ENCODE measurements at regions not wholly inside any gene's neighbourhood (a gene's known extent, or its start where the extent isn't known, plus 50 kb on each side); places are given as distances from the start of the nearest gene placed in this dataset.
"Not testable (repeated sequence)": the region's sequence is repeated elsewhere in the genome, so short reads cannot be mapped to it uniquely, and the experiment has no call there.

DNA sequence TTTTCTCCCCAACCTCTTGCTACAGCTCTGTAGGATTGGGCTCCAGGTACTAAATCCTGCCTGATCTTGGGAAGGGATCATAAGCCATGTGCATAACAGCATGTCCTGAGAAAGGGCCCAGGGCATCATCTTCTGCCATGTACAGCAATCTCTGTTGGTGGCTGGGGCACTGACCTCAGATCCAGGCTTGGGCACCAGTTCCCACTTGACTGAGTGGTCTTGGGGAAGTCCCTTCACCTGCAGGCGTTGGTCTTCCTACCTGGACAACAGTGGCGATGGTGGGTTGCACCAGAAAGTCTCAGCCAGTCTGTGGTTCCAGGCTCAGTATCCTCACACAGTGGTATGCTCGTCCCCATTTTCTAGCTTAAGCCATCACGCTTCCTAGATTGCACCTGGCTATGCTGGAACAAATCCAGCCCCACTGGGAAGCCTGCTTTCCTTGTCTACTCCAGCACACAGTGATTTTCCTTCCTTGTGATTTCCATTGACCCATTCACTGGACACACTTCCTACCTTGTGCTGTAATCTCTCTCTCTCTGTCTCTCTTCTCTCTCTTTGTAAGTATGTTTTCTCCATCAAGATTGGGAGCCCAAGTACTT is 121.7 kb upstream of the PITX1 start:
- no peak overlapping the region for H3K27ac ChIP-seq (ENCODE audit: low read depth in 1 of 3, low read length in 2 of 3)
- H3K27me3 ChIP-seq (ENCODE audit: control insufficient read depth in 3 of 3, insufficient read depth in 3 of 3, low read length in 3 of 3) = no peaks in the 10 kb centered on the region
- H3K4me3 ChIP-seq (ENCODE audit: low read depth in 1 of 3, low read length in 3 of 3) = no peak overlapping the region
- 44 to 73% (median 67%) methylated on average over 4 of the region's 4 CpGs for WGBS, 3 donors
- H3K4me1 ChIP-seq (ENCODE audit: control insufficient read depth in 3 of 3, insufficient read depth in 2 of 3, low read depth in 1 of 3, low read length in 2 of 3) = no peaks in the 10 kb centered on the region
- no peak for FAIRE-seq
- no peaks in the 10 kb centered on the region for H3K36me3 ChIP-seq (ENCODE audit: control insufficient read depth in 3 of 3, insufficient read depth in 2 of 3, low read depth in 1 of 3, low read length in 3 of 3)
- peaks cover 0 to 17% of the 10 kb centered on the region in 2 donors for H3K9me3 ChIP-seq (ENCODE audit: control insufficient read depth in 2 of 2, insufficient read depth in 1 of 2, low read depth in 1 of 2, low read length in 1 of 2)
- DNase-seq = no peak

DNA sequence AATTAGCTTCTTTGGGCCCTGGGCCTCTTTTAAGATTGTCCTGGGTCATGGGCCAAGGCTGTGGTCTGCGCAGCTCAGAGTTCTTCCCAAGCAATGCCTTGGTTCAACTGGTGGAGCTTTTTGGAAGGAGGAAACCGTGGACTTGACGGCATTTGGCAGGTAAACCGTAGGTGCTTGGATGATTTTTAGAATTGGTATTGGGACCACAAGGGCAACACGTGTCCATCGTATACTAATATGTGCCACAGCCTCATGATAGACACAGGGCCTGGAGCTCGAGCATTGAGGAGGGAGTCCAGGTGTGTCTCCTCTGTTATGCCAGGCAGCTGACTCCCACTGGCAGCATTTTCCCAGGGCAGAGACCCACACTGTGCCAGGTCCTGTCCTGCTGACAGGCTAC is 120.9 kb upstream of the PITX1 start:
- Histone ChIP-seq H3K9me3 (ENCODE audit: control insufficient read depth in 2 of 2, insufficient read depth in 1 of 2, low read depth in 1 of 2, low read length in 1 of 2) (peaks cover 0 to 17% of the 10 kb centered on the region in 2 donors), H3K36me3 (ENCODE audit: control insufficient read depth in 3 of 3, insufficient read depth in 2 of 3, low read depth in 1 of 3, low read length in 3 of 3) (no peaks in the 10 kb centered on the region), H3K4me1 (ENCODE audit: control insufficient read depth in 3 of 3, insufficient read depth in 2 of 3, low read depth in 1 of 3, low read length in 2 of 3) (no peaks in the 10 kb centered on the region), H3K4me3 (ENCODE audit: low read depth in 1 of 3, low read length in 3 of 3) (no peak overlapping the region), H3K27ac (ENCODE audit: low read depth in 1 of 3, low read length in 2 of 3) (no peak overlapping the region), H3K27me3 (ENCODE audit: control insufficient read depth in 3 of 3, insufficient read depth in 3 of 3, low read length in 3 of 3) (no peaks in the 10 kb centered on the region)
- FAIRE-seq = no peak
- WGBS, 3 donors = 91 to 93% (median 91%) methylated on average over 7 of the region's 7 CpGs
- DNase-seq = no peak

DNA sequence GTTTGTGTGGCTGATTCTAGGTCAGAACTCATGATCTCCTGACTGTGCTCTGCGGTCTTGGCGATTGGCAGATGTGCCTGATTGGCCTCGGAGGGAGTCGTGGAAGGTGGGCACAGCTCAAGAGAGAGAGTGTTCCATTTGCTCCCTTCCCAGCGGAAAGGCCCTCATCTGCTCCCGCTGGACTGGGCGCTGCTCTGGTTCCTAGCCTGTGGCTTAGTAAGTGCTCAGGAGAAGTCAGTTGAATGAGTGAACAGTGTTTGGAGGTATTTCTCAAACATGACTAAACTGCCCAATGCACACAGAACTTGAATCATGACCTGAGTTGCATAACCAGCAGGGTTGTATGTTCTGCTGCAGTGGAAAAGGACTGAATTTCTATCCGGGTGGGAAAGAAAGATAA is 120.2 kb upstream of the PITX1 start:
- no peak for FAIRE-seq
- H3K36me3 ChIP-seq (ENCODE audit: control insufficient read depth in 3 of 3, insufficient read depth in 2 of 3, low read depth in 1 of 3, low read length in 3 of 3) = no peaks in the 10 kb centered on the region
- 87 to 90% (median 89%) methylated on average over 8 of the region's 8 CpGs for WGBS, 3 donors
- no peaks in the 10 kb centered on the region for H3K4me1 ChIP-seq (ENCODE audit: control insufficient read depth in 3 of 3, insufficient read depth in 2 of 3, low read depth in 1 of 3, low read length in 2 of 3)
- H3K9me3 ChIP-seq (ENCODE audit: control insufficient read depth in 2 of 2, insufficient read depth in 1 of 2, low read depth in 1 of 2, low read length in 1 of 2) = peaks cover 0 to 17% of the 10 kb centered on the region in 2 donors
- H3K27me3 ChIP-seq (ENCODE audit: control insufficient read depth in 3 of 3, insufficient read depth in 3 of 3, low read length in 3 of 3) = no peaks in the 10 kb centered on the region
- no peak for DNase-seq
- H3K27ac ChIP-seq (ENCODE audit: low read depth in 1 of 3, low read length in 2 of 3) = no peak overlapping the region
- H3K4me3 ChIP-seq (ENCODE audit: low read depth in 1 of 3, low read length in 3 of 3) = no peak overlapping the region

DNA sequence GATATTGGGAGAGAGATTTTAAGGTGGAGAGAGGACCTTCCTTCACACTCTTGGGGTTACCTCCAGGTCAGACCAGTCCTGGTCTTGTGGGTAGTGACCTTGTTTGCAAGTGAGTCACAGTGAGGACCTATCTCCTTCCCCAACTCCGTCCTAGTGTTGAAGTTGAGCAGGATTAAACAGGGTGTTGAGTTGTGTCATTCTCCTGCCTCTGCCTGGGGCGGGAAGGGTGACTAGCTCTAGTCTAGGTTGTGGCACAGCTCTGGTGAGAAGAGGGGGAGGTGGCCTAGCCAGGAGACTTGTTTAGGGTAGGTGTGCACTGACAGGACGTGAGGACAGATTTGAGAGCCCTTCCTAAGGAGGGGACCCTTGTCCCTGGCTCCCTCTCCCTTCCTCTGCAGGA is 119.6 kb upstream of the PITX1 start:
- no peak for DNase-seq
- Histone ChIP-seq H3K36me3 (ENCODE audit: control insufficient read depth in 3 of 3, insufficient read depth in 2 of 3, low read depth in 1 of 3, low read length in 3 of 3) (no peaks in the 10 kb centered on the region), H3K27ac (ENCODE audit: low read depth in 1 of 3, low read length in 2 of 3) (no peak overlapping the region), H3K27me3 (ENCODE audit: control insufficient read depth in 3 of 3, insufficient read depth in 3 of 3, low read length in 3 of 3) (no peaks in the 10 kb centered on the region), H3K4me3 (ENCODE audit: low read depth in 1 of 3, low read length in 3 of 3) (no peak overlapping the region), H3K9me3 (ENCODE audit: control insufficient read depth in 2 of 2, insufficient read depth in 1 of 2, low read depth in 1 of 2, low read length in 1 of 2) (peaks cover 0 to 13% of the 10 kb centered on the region in 2 donors), H3K4me1 (ENCODE audit: control insufficient read depth in 3 of 3, insufficient read depth in 2 of 3, low read depth in 1 of 3, low read length in 2 of 3) (no peaks in the 10 kb centered on the region)
- WGBS, 3 donors = 78 to 80% (median 79%) methylated on average over 3 of the region's 3 CpGs
- FAIRE-seq = no peak

DNA sequence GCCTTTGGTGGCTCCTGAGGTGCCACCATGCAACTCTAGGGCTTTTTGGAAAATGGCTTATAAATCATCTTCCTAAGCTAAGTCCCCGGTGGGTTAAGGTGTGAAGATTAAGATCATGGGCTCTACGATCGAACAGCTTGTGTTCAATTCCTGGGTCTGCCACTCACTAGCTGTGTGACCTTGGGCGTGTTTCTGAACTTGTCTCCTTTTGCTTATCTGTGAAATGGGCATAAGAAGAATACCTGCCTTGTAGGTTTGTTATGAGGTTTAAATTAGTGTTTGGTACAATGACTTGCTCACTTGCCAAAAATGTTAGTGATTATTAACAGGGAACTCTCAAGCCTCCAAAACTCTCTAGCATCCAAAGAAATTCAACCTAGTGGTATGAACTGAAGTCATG is 119.2 kb upstream of the PITX1 start:
- DNase-seq (no peak), FAIRE-seq (no peak)
- Histone ChIP-seq H3K27me3 (ENCODE audit: control insufficient read depth in 3 of 3, insufficient read depth in 3 of 3, low read length in 3 of 3) (no peaks in the 10 kb centered on the region), H3K4me1 (ENCODE audit: control insufficient read depth in 3 of 3, insufficient read depth in 2 of 3, low read depth in 1 of 3, low read length in 2 of 3) (no peaks in the 10 kb centered on the region), H3K27ac (ENCODE audit: low read depth in 1 of 3, low read length in 2 of 3) (no peak overlapping the region), H3K36me3 (ENCODE audit: control insufficient read depth in 3 of 3, insufficient read depth in 2 of 3, low read depth in 1 of 3, low read length in 3 of 3) (no peaks in the 10 kb centered on the region), H3K9me3 (ENCODE audit: control insufficient read depth in 2 of 2, insufficient read depth in 1 of 2, low read depth in 1 of 2, low read length in 1 of 2) (peaks cover 0 to 11% of the 10 kb centered on the region in 2 donors), H3K4me3 (ENCODE audit: low read depth in 1 of 3, low read length in 3 of 3) (no peak overlapping the region)
- 78 to 84% (median 82%) methylated on average over 4 of the region's 4 CpGs for WGBS, 3 donors

DNA sequence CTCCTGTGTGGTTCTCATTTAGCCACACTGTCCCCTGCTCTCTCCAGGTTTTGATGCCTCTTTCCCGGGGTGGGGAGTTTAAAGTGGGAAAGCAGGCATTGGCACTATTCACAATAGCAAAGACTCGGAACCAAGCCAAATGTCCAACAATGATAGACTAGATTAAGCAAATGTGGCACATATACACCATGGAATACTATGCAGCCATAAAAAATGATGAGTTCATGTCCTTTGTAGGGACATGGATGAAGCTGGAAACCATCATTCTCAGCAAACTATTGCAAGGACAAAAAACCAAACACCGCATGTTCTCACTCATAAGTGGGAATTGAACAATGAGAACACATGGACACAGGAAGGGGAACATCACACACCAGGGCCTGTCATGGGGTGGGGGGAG is 117.6 kb upstream of the PITX1 start:
- not testable (repeated sequence) for H3K27ac ChIP-seq (ENCODE audit: low read depth in 1 of 3, low read length in 2 of 3); FAIRE-seq; H3K4me1 ChIP-seq (ENCODE audit: control insufficient read depth in 3 of 3, insufficient read depth in 2 of 3, low read depth in 1 of 3, low read length in 2 of 3); H3K36me3 ChIP-seq (ENCODE audit: control insufficient read depth in 3 of 3, insufficient read depth in 2 of 3, low read depth in 1 of 3, low read length in 3 of 3); H3K4me3 ChIP-seq (ENCODE audit: low read depth in 1 of 3, low read length in 3 of 3); H3K27me3 ChIP-seq (ENCODE audit: control insufficient read depth in 3 of 3, insufficient read depth in 3 of 3, low read length in 3 of 3); DNase-seq; H3K9me3 ChIP-seq (ENCODE audit: control insufficient read depth in 2 of 2, insufficient read depth in 1 of 2, low read depth in 1 of 2, low read length in 1 of 2)
- WGBS, 3 donors = 94 to 95% (median 94%) methylated on average over 2 to 3 of the region's 3 CpGs

DNA sequence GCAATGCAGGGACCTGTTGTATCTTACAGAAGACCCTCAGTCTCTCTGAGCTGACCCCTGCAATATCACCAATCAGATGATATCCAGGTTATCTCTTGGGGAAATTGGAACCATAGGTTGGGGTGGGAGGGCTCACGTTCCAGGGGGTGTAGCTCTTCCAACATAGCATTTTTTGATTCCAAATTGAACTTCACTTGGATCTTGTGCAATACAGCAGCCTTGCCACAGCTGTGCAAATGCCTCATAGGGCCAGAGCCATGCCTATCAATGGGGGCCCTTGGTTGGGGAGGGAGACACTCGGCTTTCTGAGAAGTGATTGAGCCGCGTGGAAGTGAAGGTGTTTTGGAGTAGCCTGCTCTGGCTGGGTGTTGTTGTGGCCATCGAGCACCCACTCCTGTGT is 117.2 kb upstream of the PITX1 start:
- FAIRE-seq (no peak), DNase-seq (no peak)
- Histone ChIP-seq H3K4me3 (ENCODE audit: low read depth in 1 of 3, low read length in 3 of 3) (no peak overlapping the region), H3K36me3 (ENCODE audit: control insufficient read depth in 3 of 3, insufficient read depth in 2 of 3, low read depth in 1 of 3, low read length in 3 of 3) (no peaks in the 10 kb centered on the region), H3K27me3 (ENCODE audit: control insufficient read depth in 3 of 3, insufficient read depth in 3 of 3, low read length in 3 of 3) (no peaks in the 10 kb centered on the region), H3K9me3 (ENCODE audit: control insufficient read depth in 2 of 2, insufficient read depth in 1 of 2, low read depth in 1 of 2, low read length in 1 of 2) (peaks cover 0 to 4% of the 10 kb centered on the region in 2 donors), H3K27ac (ENCODE audit: low read depth in 1 of 3, low read length in 2 of 3) (no peak overlapping the region), H3K4me1 (ENCODE audit: control insufficient read depth in 3 of 3, insufficient read depth in 2 of 3, low read depth in 1 of 3, low read length in 2 of 3) (no peaks in the 10 kb centered on the region)
- WGBS, 3 donors = 89 to 96% (median 91%) methylated on average over 5 of the region's 5 CpGs

DNA sequence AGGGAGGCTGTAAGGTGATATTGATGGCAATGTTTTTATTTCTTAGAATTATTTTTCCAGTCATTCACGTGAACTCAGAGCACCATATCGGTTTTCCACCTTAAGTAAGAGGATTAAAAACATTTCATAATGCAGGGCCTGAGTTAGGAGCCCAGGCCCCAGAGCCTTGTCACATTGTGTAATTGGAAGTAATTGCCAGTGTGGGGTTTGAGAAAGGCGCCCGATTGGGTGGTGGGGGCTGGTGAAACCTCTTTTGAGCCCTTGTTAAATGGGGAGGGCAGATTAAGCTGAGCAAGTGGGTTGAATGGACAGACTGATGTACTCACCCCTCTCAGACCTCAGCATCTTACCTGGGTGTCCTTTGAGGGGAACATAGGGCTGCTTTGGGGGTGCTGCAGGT is 116.7 kb upstream of the PITX1 start:
- Histone ChIP-seq H3K36me3 (ENCODE audit: control insufficient read depth in 3 of 3, insufficient read depth in 2 of 3, low read depth in 1 of 3, low read length in 3 of 3) (no peaks in the 10 kb centered on the region), H3K27me3 (ENCODE audit: control insufficient read depth in 3 of 3, insufficient read depth in 3 of 3, low read length in 3 of 3) (no peaks in the 10 kb centered on the region), H3K27ac (ENCODE audit: low read depth in 1 of 3, low read length in 2 of 3) (no peak overlapping the region), H3K4me1 (ENCODE audit: control insufficient read depth in 3 of 3, insufficient read depth in 2 of 3, low read depth in 1 of 3, low read length in 2 of 3) (no peaks in the 10 kb centered on the region), H3K9me3 (ENCODE audit: control insufficient read depth in 2 of 2, insufficient read depth in 1 of 2, low read depth in 1 of 2, low read length in 1 of 2) (peaks cover 0 to 4% of the 10 kb centered on the region in 2 donors), H3K4me3 (ENCODE audit: low read depth in 1 of 3, low read length in 3 of 3) (no peak overlapping the region)
- DNase-seq = no peak
- 92 to 95% (median 92%) methylated on average over 4 of the region's 4 CpGs for WGBS, 3 donors
- no peak for FAIRE-seq
